IPS DF 19.7 (cell line): ENCODE measurements at regions not wholly inside any gene's neighbourhood (a gene's known extent, or its start where the extent isn't known, plus 50 kb on each side); places are given as distances from the start of the nearest gene placed in this dataset.

Experiments used
- DNase-seq: peaks from one replicate; pipeline ENCODE4 v3.0.0-alpha.2; 2013; ENCODE audit warnings: low read depth, low spot score

DNA sequence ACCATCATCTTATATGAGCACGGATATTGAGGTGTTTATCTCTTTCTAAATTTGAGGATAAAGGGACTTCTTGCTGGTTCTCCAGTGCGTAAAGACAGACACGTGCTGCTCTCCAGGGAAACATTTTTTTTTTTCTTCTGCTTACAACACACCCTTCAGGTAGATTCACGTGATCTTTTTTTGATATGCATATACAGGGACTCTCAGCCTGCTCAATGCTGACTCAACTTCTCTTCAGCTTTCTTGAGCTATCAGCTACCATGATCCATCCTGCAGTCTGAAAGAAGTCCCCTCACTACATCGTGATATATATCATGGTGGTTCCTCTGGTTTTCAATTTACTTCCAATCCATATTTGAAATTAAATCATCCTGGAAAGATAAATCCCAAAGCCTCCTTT, 87.1 kb upstream of the SLITRK3 start:
- DNase-seq: no peak

DNA sequence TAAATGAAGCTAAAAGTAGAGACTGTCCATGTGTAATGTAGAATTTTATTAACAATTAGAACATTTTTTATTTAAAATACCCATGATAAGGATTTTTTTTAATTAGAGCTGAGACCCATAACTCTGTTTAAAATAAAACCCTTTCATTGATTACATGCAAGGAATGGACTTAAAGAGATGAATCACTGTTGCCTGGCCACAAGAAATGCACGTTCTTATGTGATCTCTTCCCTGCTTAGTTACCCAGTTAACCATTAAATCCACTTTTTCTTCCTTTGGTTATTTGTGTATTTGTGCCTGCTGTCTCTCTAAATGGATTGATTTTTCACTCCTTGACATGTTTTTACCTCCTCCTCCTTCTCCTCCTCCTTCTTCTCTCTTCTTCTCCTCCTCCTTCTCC, 83.3 kb upstream of the SLITRK3 start:
- no peak for DNase-seq

DNA sequence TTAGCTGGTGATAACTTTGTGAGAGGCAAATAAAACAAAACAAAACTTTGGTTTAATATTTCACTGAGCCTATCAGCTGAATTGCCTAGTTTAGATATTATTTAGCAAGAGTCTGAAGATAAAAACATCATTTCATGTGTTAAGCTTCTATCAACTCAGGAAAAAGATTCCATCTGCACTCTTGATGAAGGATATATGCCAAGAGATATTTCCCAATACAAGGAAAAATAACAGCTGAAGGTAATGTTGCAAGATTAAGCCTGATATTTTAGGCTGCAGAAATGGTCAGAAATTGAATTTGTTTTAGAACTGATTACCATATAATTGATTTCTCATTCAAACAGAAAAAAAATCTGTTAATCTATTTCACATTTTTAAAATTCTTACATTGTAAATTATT, 77.2 kb upstream of the SLITRK3 start:
- DNase-seq: no peak

GRCh38 chr3:165259541-165260193, 63.5 kb upstream of the SLITRK3 start:
- no peak for DNase-seq

DNA sequence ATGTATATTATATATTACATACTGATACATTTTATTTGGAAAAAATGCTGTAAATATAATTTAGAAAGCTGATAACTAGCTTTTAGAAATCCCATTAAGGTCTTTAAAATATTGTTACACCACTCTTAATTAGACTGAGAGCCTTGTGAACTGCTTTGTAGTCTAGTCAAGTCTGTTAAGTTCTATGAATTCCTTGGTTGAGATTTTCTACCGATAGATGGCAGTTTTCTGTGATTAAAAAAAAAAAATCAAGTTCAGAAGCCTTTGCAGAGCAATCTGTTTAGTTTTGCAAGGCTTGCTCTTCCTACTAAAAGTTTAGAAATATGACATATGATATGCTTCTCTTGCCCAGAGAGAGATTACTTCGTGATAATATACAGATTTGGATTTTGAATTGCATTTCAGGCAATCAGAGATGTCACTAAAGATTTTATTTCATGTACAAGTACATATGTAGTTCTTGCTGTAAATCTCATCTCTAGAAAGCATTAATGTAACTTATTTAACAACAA, 60.4 kb upstream of the SLITRK3 start:
- DNase-seq: no peak

GRCh38 chr3:165254812-165255211, 58.6 kb upstream of the SLITRK3 start:
- peak; percentile 15 for DNase-seq
